ENCODE measurements at regions not wholly inside any gene's neighbourhood (a gene's known extent, or its start where the extent isn't known, plus 50 kb on each side); places are given as distances from the start of the nearest gene placed in this dataset.

GRCh38 chr9:108078375-108078774 is 588.8 kb upstream of the KLF4 start:
- TF ChIP-seq CTCF (IDR thresholded peaks at IDR 0.05), result no peak
- no peak for TF ChIP-seq POLR2A (IDR thresholded peaks at IDR 0.05)
